T-cell (primary cell): ENCODE measurements at regions not wholly inside any gene's neighbourhood (a gene's known extent, or its start where the extent isn't known, plus 50 kb on each side); places are given as distances from the start of the nearest gene placed in this dataset.

Experiments
- ATAC-seq, 4 experiments: fragments of 200-7000 bp in 3 of 4; fragments of 150-1000 bp in 1 of 4; cut with Tn5 transposase; replicated peaks in 1 of 4; 1 replicate in 3 of 4; 2 replicates in 1 of 4; pipeline ENCODE4 v1.10.0; 2021; ENCODE audit warnings: moderate library complexity in 3 of 4, mild to moderate bottlenecking in 2 of 4, moderate number of reproducible peaks in 1 of 4
- CTCF ChIA-PET, 2 donors: fragments of 300-600 bp; sonication (Branson Sonifier 250); formaldehyde crosslinking; loops; one replicate each; lab custom pipeline; 2022; ENCODE audit warnings: antibody characterized with exemption in 2 of 2; lab: Charles Lee
- POLR2A ChIA-PET, 2 donors: fragments of 300-600 bp; sonication (Branson Sonifier 250); formaldehyde crosslinking; loops; one replicate each; lab custom pipeline; 2022; ENCODE audit warnings: antibody characterized with exemption in 2 of 2; lab: Charles Lee
- DNase-seq, 35 experiments: peaks; one replicate each; pipeline versions ENCODE4 v3.0.0 to v3.0.0-alpha.2; 2013 to 2023
- H3K27ac ChIP-seq: one replicate; pipeline ENCODE4 v1.5.1; 2013; ENCODE audit warnings: low read length
- H3K27me3 ChIP-seq, 2 experiments: replicated peaks in 1 of 2; 1 replicate in 1 of 2; 2 replicates in 1 of 2; pipeline versions ENCODE4 v1.6.1 to v1.7.0; 2013; ENCODE audit warnings: low read length in 1 of 2, mixed read lengths in 1 of 2; ENCODE audit not compliant: control insufficient read depth in 2 of 2, insufficient read depth in 2 of 2; ENCODE audit errors: extremely low read depth in 1 of 2
- H3K36me3 ChIP-seq, 2 donors: 1 replicate in 1 of 2; 2 replicates in 1 of 2; pipeline versions ENCODE4 v1.6.1 to v1.7.0; 2013; ENCODE audit warnings: low read length in 1 of 2; ENCODE audit not compliant: control insufficient read depth in 2 of 2, insufficient read depth in 1 of 2; ENCODE audit errors: extremely low read depth in 1 of 2
- H3K4me1 ChIP-seq, 2 experiments: 1 replicate in 1 of 2; 2 replicates in 1 of 2; pipeline versions ENCODE4 v1.6.1 to v1.7.0; 2013; ENCODE audit warnings: low read length in 2 of 2, mixed read lengths in 1 of 2; ENCODE audit not compliant: insufficient read depth in 2 of 2, control insufficient read depth in 1 of 2; ENCODE audit errors: extremely low read depth in 1 of 2
- H3K4me3 ChIP-seq, 2 donors: 1 replicate in 1 of 2; 2 replicates in 1 of 2; pipeline versions ENCODE4 v1.5.1 to v1.7.0; 2013; ENCODE audit warnings: mild to moderate bottlenecking in 2 of 2, low read length in 1 of 2, moderate library complexity in 1 of 2; ENCODE audit not compliant: control insufficient read depth in 1 of 2; ENCODE audit errors: extremely low read depth in 1 of 2
- H3K9me3 ChIP-seq: 2 replicates; pipeline ENCODE4 v1.7.0; 2013
- H3K27ac Mint-ChIP-seq, 2 donors: one replicate each; pipeline ENCODE4 v1.8.0; 2020 to 2021; ENCODE audit warnings: mild to moderate bottlenecking in 2 of 2, mixed read lengths in 2 of 2
- H3K27me3 Mint-ChIP-seq, 2 donors: one replicate each; pipeline ENCODE4 v1.8.0; 2021 to 2022; ENCODE audit warnings: mixed read lengths in 2 of 2
- H3K36me3 Mint-ChIP-seq: one replicate; pipeline ENCODE4 v1.8.0; 2021; ENCODE audit warnings: mixed read lengths
- H3K4me1 Mint-ChIP-seq, 3 donors: one replicate each; pipeline ENCODE4 v1.8.0; 2020 to 2022; ENCODE audit warnings: mixed read lengths in 3 of 3, mild to moderate bottlenecking in 1 of 3
- H3K4me3 Mint-ChIP-seq, 3 donors: one replicate each; pipeline ENCODE4 v1.8.0; 2020 to 2022; ENCODE audit warnings: mild to moderate bottlenecking in 3 of 3, mixed read lengths in 3 of 3, moderate library complexity in 3 of 3
- H3K9me3 Mint-ChIP-seq, 3 donors: one replicate each; pipeline ENCODE4 v1.8.0; 2020 to 2022; ENCODE audit warnings: mixed read lengths in 3 of 3
- WGBS: methylation state at CpG from one replicate; pipeline ENCODE4 v1.1.5; 2013; ENCODE audit warnings: missing lambda C conversion rate; ENCODE audit not compliant: insufficient coverage; 5-methylcytosine and 5-hydroxymethylcytosine counted together

DNA sequence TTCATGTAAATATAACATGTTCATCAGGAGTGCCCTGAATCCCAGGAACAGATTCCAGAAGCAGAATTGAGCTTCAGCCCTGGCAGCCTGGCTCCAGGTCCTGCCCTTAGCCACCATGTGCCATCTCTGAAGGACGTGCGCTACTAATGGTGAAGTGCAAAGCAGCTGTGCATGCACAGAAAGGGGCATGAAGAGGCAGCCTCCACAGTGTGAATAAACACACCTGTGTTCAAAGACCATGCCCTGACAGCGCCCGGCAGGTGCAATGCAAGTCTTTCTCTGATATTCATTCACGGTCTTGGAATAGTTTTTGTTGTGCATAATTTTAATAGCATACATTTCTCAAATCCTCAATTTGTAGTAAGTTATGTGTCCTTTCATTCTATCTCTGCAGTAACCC lies 250.4 kb upstream of the TCERG1L start:
- peaks cover 6 to 15% (median 10%) of the 10 kb centered on the region in 3 donors for H3K9me3 Mint-ChIP-seq
- 90% methylated on average over 2 of the region's 5 CpGs for WGBS
- no peaks in the 10 kb centered on the region for H3K36me3 Mint-ChIP-seq
- H3K9me3 ChIP-seq, result no peaks in the 10 kb centered on the region
- no peaks in the 10 kb centered on the region for H3K36me3 ChIP-seq
- H3K27ac Mint-ChIP-seq, result no peak overlapping the region
- ATAC-seq, result no peak
- CTCF ChIA-PET, result no interaction called here
- no peak overlapping the region for H3K4me3 Mint-ChIP-seq
- peaks cover 12 to 16% of the 10 kb centered on the region in 2 donors for H3K27me3 Mint-ChIP-seq
- peaks cover 0 to 8% of the 10 kb centered on the region in 2 experiments for H3K27me3 ChIP-seq
- no peaks in the 10 kb centered on the region for H3K4me1 Mint-ChIP-seq
- no peaks in the 10 kb centered on the region for H3K4me1 ChIP-seq
- H3K4me3 ChIP-seq, result no peak overlapping the region
- no peak overlapping the region for H3K27ac ChIP-seq
- POLR2A ChIA-PET, result no interaction called here
- no peak for DNase-seq

- ChIA-PET CTCF (no interaction called here), POLR2A (no interaction called here)
- no peaks in the 10 kb centered on the region for H3K36me3 ChIP-seq
- Mint-ChIP-seq H3K36me3 (no peaks in the 10 kb centered on the region), H3K9me3 (peaks cover 6 to 15% (median 10%) of the 10 kb centered on the region in 3 donors), H3K4me3 (no peak overlapping the region), H3K4me1 (no peaks in the 10 kb centered on the region), H3K27ac (no peak overlapping the region), H3K27me3 (peaks cover 12 to 16% of the 10 kb centered on the region in 2 donors)
- no peaks in the 10 kb centered on the region for H3K9me3 ChIP-seq
- WGBS, result 57% methylated on average over 1 of the region's 2 CpGs
- DNase-seq (no peak), ATAC-seq (no peak)
- H3K4me1 ChIP-seq, result no peaks in the 10 kb centered on the region
- no peak overlapping the region for H3K27ac ChIP-seq
- H3K27me3 ChIP-seq, result peaks cover 0 to 8% of the 10 kb centered on the region in 2 experiments
- no peak overlapping the region for H3K4me3 ChIP-seq
Observed at GRCh38 chr10:131563411-131563810, 251.9 kb upstream of the TCERG1L start.

DNA sequence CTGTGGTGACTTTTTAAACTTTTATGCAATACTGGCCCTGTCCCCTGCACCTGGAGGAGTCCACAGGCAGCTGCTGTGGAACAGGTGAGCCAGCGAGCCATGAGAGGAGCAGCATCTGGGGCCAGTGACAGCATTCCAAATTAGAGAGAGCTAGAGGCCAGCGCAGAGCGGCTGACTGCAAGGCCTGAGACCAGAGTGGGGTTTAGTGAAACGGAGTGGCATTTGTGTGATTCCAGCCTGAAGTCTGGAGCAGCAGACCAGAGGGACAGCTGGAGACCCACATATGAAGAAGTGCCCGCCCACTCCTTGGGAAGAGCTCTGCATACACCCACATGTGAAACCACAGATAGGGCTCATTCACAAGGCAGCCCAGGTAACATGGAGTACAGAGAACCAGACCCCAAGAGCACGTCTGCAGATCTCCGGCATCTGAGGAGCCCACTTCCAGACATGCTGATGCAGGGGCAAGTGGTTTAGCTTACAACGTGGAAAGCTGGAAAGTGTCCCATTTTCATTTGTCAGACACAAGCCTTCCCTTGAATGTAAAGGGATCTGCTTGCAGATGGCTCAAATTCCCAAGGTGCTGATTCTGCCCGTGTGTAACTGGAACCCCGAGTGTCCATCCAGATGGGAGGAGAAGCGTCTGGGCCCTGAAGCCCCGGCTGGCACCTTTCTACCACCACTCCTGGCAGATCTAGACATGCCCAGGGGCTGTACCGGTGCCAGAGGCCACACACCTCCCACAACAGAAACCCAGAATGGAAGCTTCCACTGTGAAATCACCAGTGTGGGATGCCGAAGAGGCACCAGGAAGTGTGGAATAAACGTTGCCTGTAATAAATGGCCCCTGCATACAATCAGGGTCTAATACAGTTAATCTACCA lies 256.0 kb upstream of the TCERG1L start:
- H3K27me3 ChIP-seq, result peaks cover 0 to 15% of the 10 kb centered on the region in 2 experiments
- H3K4me1 ChIP-seq, result no peaks in the 10 kb centered on the region
- ATAC-seq (no peak), DNase-seq (no peak)
- no peak overlapping the region for H3K27ac ChIP-seq
- H3K27me3 Mint-ChIP-seq, result peaks cover 2 to 5% of the 10 kb centered on the region in 2 donors
- H3K36me3 Mint-ChIP-seq, result no peaks in the 10 kb centered on the region
- peaks cover 6 to 15% (median 10%) of the 10 kb centered on the region in 3 donors for H3K9me3 Mint-ChIP-seq
- H3K27ac Mint-ChIP-seq, result no peak overlapping the region
- POLR2A ChIA-PET, result no interaction called here
- 75% methylated on average over 10 of the region's 15 CpGs for WGBS
- H3K4me3 ChIP-seq, result no peak overlapping the region
- H3K4me3 Mint-ChIP-seq, result no peak overlapping the region
- no peaks in the 10 kb centered on the region for H3K36me3 ChIP-seq
- H3K9me3 ChIP-seq, result no peaks in the 10 kb centered on the region
- no peaks in the 10 kb centered on the region for H3K4me1 Mint-ChIP-seq
- CTCF ChIA-PET, result no interaction called here

DNA sequence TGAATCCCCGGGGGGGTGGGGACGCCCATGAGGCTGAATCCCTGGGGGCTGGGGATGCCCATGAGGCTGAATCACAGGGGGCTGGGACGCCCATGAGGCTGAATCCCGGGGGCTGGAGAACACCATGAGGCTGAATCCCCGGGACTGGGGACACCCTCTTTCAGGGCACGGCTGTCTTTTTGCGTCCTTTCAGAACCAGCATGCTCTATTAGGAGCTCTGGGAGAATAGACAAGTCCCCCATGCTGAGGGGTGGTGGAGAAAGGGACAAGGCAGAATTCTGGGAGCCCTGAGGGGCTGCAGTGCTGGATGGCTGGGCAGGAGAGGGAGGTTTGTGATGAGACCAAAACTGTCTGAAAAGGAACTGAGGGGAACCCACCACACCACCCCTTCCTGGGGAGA lies 257.3 kb upstream of the TCERG1L start:
- Mint-ChIP-seq H3K4me1 (no peaks in the 10 kb centered on the region), H3K27ac (no peak overlapping the region), H3K9me3 (peaks cover 6 to 15% (median 8%) of the 10 kb centered on the region in 3 donors), H3K27me3 (peaks cover 2 to 5% of the 10 kb centered on the region in 2 donors), H3K4me3 (no peak overlapping the region), H3K36me3 (no peaks in the 10 kb centered on the region)
- DNase-seq, result no peak
- CTCF ChIA-PET, result no interaction called here
- H3K4me3 ChIP-seq, result no peak overlapping the region
- H3K27me3 ChIP-seq, result peaks cover 0 to 16% of the 10 kb centered on the region in 2 experiments
- POLR2A ChIA-PET, result no interaction called here
- H3K9me3 ChIP-seq, result no peaks in the 10 kb centered on the region
- no peaks in the 10 kb centered on the region for H3K4me1 ChIP-seq
- ATAC-seq, result no peak
- H3K36me3 ChIP-seq, result no peaks in the 10 kb centered on the region
- 43% methylated on average over 5 of the region's 7 CpGs for WGBS
- no peak overlapping the region for H3K27ac ChIP-seq

GRCh38 chr10:131569851-131570715 lies 258.6 kb upstream of the TCERG1L start:
- no peaks in the 10 kb centered on the region for H3K36me3 Mint-ChIP-seq
- no peaks in the 10 kb centered on the region for H3K9me3 ChIP-seq
- no peak for DNase-seq
- no peaks in the 10 kb centered on the region for H3K36me3 ChIP-seq
- H3K4me1 Mint-ChIP-seq, result no peaks in the 10 kb centered on the region
- no peaks in the 10 kb centered on the region for H3K4me1 ChIP-seq
- H3K4me3 ChIP-seq, result no peak overlapping the region
- ChIA-PET POLR2A (no interaction called here), CTCF (no interaction called here)
- H3K27me3 Mint-ChIP-seq, result peaks cover 2 to 5% of the 10 kb centered on the region in 2 donors
- ATAC-seq, result no peak
- H3K9me3 Mint-ChIP-seq, result peaks cover under 1 to 9% (median 4%) of the 10 kb centered on the region in 3 donors
- H3K4me3 Mint-ChIP-seq, result no peak overlapping the region
- WGBS, result 73% methylated on average over 20 of the region's 21 CpGs
- H3K27ac Mint-ChIP-seq, result no peak overlapping the region
- peaks cover 0 to 16% of the 10 kb centered on the region in 2 experiments for H3K27me3 ChIP-seq
- H3K27ac ChIP-seq, result no peak overlapping the region

GRCh38 chr10:131570716-131571307 lies 259.3 kb upstream of the TCERG1L start:
- no peaks in the 10 kb centered on the region for H3K4me1 Mint-ChIP-seq
- DNase-seq (no peak), ATAC-seq (no peak)
- H3K36me3 ChIP-seq, result no peaks in the 10 kb centered on the region
- H3K9me3 Mint-ChIP-seq, result peaks cover 0 to 3% (median 3%) of the 10 kb centered on the region in 3 donors
- no peak overlapping the region for H3K27ac Mint-ChIP-seq
- peaks cover 2 to 5% of the 10 kb centered on the region in 2 donors for H3K27me3 Mint-ChIP-seq
- H3K27ac ChIP-seq, result no peak overlapping the region
- no peaks in the 10 kb centered on the region for H3K9me3 ChIP-seq
- 76% methylated on average over 12 of the region's 13 CpGs for WGBS
- no peaks in the 10 kb centered on the region for H3K36me3 Mint-ChIP-seq
- CTCF ChIA-PET, result no interaction called here
- peaks cover 0 to 16% of the 10 kb centered on the region in 2 experiments for H3K27me3 ChIP-seq
- no peak overlapping the region for H3K4me3 Mint-ChIP-seq
- no peaks in the 10 kb centered on the region for H3K4me1 ChIP-seq
- POLR2A ChIA-PET, result no interaction called here
- H3K4me3 ChIP-seq, result no peak overlapping the region
